ENCODE measurements at regions not wholly inside any gene's neighbourhood (a gene's known extent, or its start where the extent isn't known, plus 50 kb on each side); places are given as distances from the start of the nearest gene placed in this dataset.

- no peak for DNase-seq (ENCODE audit: low read depth in 1 of 2, low spot score in 1 of 2)
- no peak overlapping the region for H3K4me3 ChIP-seq (replicated peaks; ENCODE audit: insufficient read depth, low read length)
- TF ChIP-seq CTCF (IDR thresholded peaks at IDR 0.05; ENCODE audit: insufficient read depth, low read length), result no peak
- no peak for TF ChIP-seq SPI1 (IDR thresholded peaks at IDR 0.05; ENCODE audit: borderline replicate concordance, low read depth)
- no peak for TF ChIP-seq POLR2AphosphoS5 (IDR thresholded peaks at IDR 0.05; ENCODE audit: low read depth)
- TF ChIP-seq GABPA (IDR thresholded peaks at IDR 0.05; ENCODE audit: low read depth), result no peak
- TF ChIP-seq REST (IDR thresholded peaks at IDR 0.05; ENCODE audit: insufficient replicate concordance, low read depth), result no peak
- H3K27ac ChIP-seq (replicated peaks), result peak overlapping the region; percentile 91
- H3K27me3 ChIP-seq (ENCODE audit: insufficient read depth, poor library complexity, severe bottlenecking), result no peaks in the 10 kb centered on the region
Observed at GRCh38 chr14:22458737-22459136, 130.3 kb downstream of the DAD1 start.

- no peak for TF ChIP-seq GABPA (IDR thresholded peaks at IDR 0.05; ENCODE audit: low read depth)
- DNase-seq (ENCODE audit: low read depth in 1 of 2, low spot score in 1 of 2), result peak in 1 of 2 experiments; percentile 65
- Histone ChIP-seq H3K27me3 (ENCODE audit: insufficient read depth, poor library complexity, severe bottlenecking) (no peaks in the 10 kb centered on the region), H3K4me3 (replicated peaks; ENCODE audit: insufficient read depth, low read length) (no peak overlapping the region), H3K27ac (replicated peaks) (peak overlapping the region; percentile 55)
Observed at GRCh38 chr14:22456998-22457594, 131.9 kb downstream of the DAD1 start.

GRCh38 chr14:22456421-22456820 is 132.6 kb downstream of the DAD1 start:
- Histone ChIP-seq H3K4me3 (replicated peaks; ENCODE audit: insufficient read depth, low read length) (no peak overlapping the region), H3K27ac (replicated peaks) (peak overlapping the region; percentile 55), H3K27me3 (ENCODE audit: insufficient read depth, poor library complexity, severe bottlenecking) (no peaks in the 10 kb centered on the region)
- TF ChIP-seq CTCF (IDR thresholded peaks at IDR 0.05; ENCODE audit: insufficient read depth, low read length) (no peak), SPI1 (IDR thresholded peaks at IDR 0.05; ENCODE audit: borderline replicate concordance, low read depth) (no peak), GABPA (IDR thresholded peaks at IDR 0.05; ENCODE audit: low read depth) (no peak), REST (IDR thresholded peaks at IDR 0.05; ENCODE audit: insufficient replicate concordance, low read depth) (no peak), POLR2AphosphoS5 (IDR thresholded peaks at IDR 0.05; ENCODE audit: low read depth) (no peak)
- no peak for DNase-seq (ENCODE audit: low read depth in 1 of 2, low spot score in 1 of 2)

- TF ChIP-seq POLR2AphosphoS5 (IDR thresholded peaks at IDR 0.05; ENCODE audit: low read depth) (no peak), GABPA (IDR thresholded peaks at IDR 0.05; ENCODE audit: low read depth) (no peak), SPI1 (IDR thresholded peaks at IDR 0.05; ENCODE audit: borderline replicate concordance, low read depth) (no peak), REST (IDR thresholded peaks at IDR 0.05; ENCODE audit: insufficient replicate concordance, low read depth) (no peak), CTCF (IDR thresholded peaks at IDR 0.05; ENCODE audit: insufficient read depth, low read length) (no peak)
- Histone ChIP-seq H3K27ac (replicated peaks) (no peak overlapping the region), H3K27me3 (ENCODE audit: insufficient read depth, poor library complexity, severe bottlenecking) (no peaks in the 10 kb centered on the region), H3K4me3 (replicated peaks; ENCODE audit: insufficient read depth, low read length) (no peak overlapping the region)
- no peak for DNase-seq (ENCODE audit: low read depth in 1 of 2, low spot score in 1 of 2)
Observed at GRCh38 chr14:22452330-22452729, 136.7 kb downstream of the DAD1 start.
